ENCODE measurements at regions not wholly inside any gene's neighbourhood (a gene's known extent, or its start where the extent isn't known, plus 50 kb on each side); places are given as distances from the start of the nearest gene placed in this dataset.
"Not testable (repeated sequence)": the region's sequence is repeated elsewhere in the genome, so short reads cannot be mapped to it uniquely, and the experiment has no call there.

DNA sequence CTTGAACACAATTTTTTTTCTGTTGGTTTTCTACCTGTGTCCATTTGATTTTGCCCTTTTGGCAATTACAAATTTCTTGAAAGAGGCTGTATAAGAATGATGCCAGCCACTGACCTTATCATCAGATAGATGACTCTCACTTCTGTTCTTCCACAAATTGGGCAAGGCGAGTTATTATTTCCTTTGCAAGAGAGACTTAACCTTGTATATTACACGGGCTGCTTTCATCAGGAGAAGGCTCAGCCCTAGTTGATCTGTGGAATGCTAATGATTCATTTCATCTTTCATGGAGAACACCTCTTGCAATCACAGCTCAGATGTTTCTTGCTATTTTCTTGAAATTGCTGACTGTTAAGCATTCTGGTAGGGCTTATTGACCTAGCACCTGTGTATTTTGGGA, 1155.4 kb downstream of the STIM2 start:
- Mint-ChIP-seq H3K27ac (no peak overlapping the region), H3K9me3 (no peaks in the 10 kb centered on the region), H3K36me3 (no peaks in the 10 kb centered on the region), H3K4me1 (no peaks in the 10 kb centered on the region), H3K27me3 (no peaks in the 10 kb centered on the region), H3K4me3 (no peak overlapping the region)
- no peak for DNase-seq

DNA sequence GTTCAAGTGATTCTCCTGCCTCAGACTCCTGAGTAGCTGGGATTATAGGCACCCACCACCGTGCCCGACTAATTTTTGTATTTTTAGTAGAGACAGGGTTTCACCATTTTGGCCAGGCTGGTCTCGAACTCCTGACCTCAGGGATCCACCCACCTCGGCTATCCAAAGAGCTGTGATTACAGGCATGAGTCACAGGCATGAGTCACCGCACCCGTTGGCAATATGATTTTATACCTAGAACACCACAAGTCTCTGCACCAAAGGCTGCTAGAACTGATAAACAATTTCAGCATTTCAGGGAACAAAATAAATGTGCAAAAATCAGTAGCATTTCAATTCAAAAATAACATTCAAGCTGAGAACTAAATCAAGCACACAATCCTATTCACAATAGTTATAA, 1177.6 kb downstream of the STIM2 start:
- H3K4me1 Mint-ChIP-seq, H3K4me3 Mint-ChIP-seq, H3K36me3 Mint-ChIP-seq, H3K27ac Mint-ChIP-seq, H3K27me3 Mint-ChIP-seq, DNase-seq: not testable (repeated sequence)
- peaks cover 22% of the 10 kb centered on the region for H3K9me3 Mint-ChIP-seq

DNA sequence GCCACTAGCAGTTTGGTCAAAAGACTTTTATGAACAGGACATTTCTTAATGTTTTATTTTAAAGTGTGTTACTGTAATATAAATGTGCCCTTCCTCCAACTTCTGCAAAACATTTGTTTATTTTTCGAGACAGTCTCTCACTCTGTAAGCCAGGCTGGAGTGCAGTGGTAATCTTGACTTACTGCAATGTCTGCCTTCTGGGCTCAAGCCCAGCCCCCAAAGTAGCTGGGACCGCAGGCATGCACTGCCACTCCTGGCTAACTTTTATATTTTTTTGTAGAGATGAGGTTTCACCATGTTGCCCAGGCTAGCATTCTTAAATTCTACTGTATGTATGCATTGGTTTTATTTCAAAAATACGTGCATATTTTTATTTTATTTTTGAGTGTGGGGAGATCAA, 1201.9 kb downstream of the STIM2 start:
- Mint-ChIP-seq H3K36me3 (no peaks in the 10 kb centered on the region), H3K27ac (no peak overlapping the region), H3K4me3 (no peak overlapping the region), H3K9me3 (peaks cover 2% of the 10 kb centered on the region), H3K27me3 (no peaks in the 10 kb centered on the region), H3K4me1 (no peaks in the 10 kb centered on the region)
- no peak for DNase-seq

DNA sequence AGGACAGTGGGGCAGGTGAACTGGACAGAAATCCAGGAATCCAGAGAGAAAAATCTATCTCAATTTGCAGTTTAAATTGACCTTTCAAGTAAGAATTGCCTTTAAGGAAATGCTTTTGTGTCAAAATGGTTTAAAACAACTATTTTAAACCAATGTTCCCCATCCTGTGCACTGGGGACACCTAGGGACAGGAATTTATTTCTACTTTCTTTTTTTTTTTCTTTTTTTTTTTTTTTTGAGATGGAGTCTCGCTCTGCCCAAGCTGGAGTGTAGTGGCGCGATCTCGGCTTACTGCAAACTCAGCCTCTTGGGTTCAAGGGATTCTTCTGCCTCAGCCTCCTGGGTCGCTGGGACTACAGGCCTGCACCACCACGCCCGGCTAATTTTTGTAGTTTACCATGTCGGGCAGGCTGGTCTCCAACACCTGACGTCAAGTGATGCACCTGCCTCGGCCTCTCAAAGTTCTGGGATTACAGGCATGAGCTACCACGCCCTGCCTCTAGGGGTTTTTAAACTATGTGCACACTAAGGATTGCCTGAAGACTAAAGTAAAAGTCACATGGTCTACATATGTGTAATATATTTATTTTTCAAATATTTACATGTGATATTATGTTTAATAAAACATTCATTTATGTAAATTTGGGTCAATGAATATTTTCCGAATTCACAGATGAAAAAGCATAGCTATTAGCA, 1213.4 kb downstream of the STIM2 start:
- no peak overlapping the region for H3K4me3 Mint-ChIP-seq
- no peaks in the 10 kb centered on the region for H3K4me1 Mint-ChIP-seq
- DNase-seq: no peak
- H3K27me3 Mint-ChIP-seq: no peaks in the 10 kb centered on the region
- H3K9me3 Mint-ChIP-seq: peaks cover 9% of the 10 kb centered on the region
- no peak overlapping the region for H3K27ac Mint-ChIP-seq
- H3K36me3 Mint-ChIP-seq: no peaks in the 10 kb centered on the region

DNA sequence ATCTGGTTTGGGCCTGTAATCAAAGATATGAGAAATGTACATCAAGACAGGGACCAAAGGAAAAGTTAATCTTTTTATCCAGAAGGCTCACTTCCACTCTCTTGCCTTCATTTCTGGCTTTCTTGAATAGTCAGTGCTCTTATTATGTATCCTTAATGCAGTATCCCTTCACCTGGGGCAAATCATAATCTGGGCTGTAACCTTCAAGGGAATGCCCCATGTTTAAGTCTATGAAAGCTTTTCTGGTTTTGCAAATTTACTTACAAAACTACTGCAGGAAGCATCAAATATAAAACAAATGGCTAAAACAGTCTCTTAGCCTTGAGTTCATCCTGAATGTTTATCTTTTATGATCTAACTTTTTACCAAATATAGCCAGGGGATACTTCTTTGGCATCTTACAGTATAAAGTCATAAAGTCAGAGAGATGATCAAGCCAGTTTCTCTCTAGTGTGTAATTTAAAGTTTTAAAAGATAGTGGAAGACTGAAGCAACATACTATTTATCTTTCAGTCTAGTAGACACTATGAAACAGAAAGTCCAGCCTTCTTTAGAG, 1214.8 kb downstream of the STIM2 start:
- no peak for DNase-seq
- no peak overlapping the region for H3K4me3 Mint-ChIP-seq
- no peaks in the 10 kb centered on the region for H3K36me3 Mint-ChIP-seq
- H3K4me1 Mint-ChIP-seq: no peaks in the 10 kb centered on the region
- H3K27me3 Mint-ChIP-seq: no peaks in the 10 kb centered on the region
- peaks cover 13% of the 10 kb centered on the region for H3K9me3 Mint-ChIP-seq
- no peak overlapping the region for H3K27ac Mint-ChIP-seq

DNA sequence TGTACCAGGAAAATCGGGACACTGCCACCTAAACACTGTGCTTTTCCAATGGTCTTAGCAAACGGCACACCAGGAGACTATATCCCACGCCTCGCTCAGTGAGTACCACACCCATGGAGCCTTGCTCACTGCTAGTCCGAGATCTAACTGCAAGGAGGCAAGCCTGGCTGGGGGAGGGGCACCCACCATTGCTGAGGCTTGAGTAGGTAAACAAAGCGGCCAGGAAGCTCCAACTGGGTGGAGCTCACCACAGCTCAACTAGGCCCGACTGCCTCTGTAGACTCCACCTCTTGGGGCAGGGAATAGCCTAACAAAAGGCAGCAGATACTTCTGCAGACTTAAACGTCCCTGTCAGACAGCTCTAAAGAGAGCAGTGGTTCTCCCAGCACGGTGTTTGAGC, 1216.6 kb downstream of the STIM2 start:
- H3K9me3 Mint-ChIP-seq: peaks cover 18% of the 10 kb centered on the region
- not testable (repeated sequence) for H3K27me3 Mint-ChIP-seq, H3K4me3 Mint-ChIP-seq, DNase-seq, H3K36me3 Mint-ChIP-seq, H3K4me1 Mint-ChIP-seq, H3K27ac Mint-ChIP-seq

DNA sequence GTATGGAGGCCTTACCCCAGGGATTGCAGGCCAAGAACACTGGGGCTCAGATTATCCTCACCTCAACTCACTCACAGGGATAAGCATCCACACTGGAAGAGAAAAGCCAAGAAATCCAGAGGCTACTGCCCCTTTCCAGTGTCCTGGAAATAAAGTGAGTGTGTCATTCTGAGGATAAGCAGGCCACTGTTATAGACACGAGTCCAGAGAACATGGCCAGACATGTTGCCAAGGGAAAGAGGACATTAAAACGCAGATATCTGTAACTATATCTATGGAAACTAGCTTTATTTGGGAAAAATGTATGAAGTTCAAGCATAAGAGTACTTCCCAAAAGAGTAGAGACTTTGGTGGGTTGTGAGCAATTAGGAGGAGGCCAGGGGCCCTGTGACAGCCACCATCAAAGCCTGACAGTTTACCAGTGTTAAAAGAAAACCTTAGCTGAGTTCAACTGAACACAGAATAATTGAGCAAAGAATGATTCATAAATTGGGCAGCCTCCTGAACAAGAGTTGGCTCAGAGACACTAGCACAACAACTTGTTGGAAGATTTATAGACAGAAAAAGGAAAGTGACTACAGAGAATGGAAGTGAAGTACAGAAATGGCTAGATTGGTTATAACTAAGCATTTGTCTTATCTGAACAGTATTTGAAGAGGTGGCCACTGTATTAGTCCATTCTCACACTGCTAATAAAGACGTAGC, 1222.2 kb downstream of the STIM2 start:
- H3K27ac Mint-ChIP-seq: no peak overlapping the region
- no peak overlapping the region for H3K4me3 Mint-ChIP-seq
- no peaks in the 10 kb centered on the region for H3K4me1 Mint-ChIP-seq
- H3K27me3 Mint-ChIP-seq: no peaks in the 10 kb centered on the region
- no peak for DNase-seq
- H3K36me3 Mint-ChIP-seq: no peaks in the 10 kb centered on the region
- H3K9me3 Mint-ChIP-seq: peaks cover 30% of the 10 kb centered on the region

DNA sequence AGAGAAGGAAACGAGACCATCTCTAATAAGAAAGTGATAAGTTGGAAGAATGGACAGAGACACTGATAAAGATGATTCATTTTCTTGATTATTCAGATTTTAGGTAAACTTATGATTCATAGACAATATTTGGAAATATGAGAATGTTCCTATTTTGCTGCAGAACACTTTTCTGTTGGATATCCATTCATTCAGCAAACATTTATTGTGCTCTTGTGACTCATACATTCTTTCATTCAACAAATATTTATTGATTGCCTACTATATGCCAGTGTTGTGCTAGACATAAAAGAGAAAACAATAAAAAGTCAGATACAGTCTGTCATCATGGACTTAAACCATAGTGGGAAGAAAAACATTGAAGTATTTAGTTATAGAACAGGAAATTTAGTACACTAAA, 1232.0 kb downstream of the STIM2 start:
- Mint-ChIP-seq H3K27ac (no peak overlapping the region), H3K4me1 (no peaks in the 10 kb centered on the region), H3K9me3 (peaks cover 1% of the 10 kb centered on the region), H3K27me3 (no peaks in the 10 kb centered on the region), H3K36me3 (no peaks in the 10 kb centered on the region), H3K4me3 (no peak overlapping the region)
- DNase-seq: no peak

DNA sequence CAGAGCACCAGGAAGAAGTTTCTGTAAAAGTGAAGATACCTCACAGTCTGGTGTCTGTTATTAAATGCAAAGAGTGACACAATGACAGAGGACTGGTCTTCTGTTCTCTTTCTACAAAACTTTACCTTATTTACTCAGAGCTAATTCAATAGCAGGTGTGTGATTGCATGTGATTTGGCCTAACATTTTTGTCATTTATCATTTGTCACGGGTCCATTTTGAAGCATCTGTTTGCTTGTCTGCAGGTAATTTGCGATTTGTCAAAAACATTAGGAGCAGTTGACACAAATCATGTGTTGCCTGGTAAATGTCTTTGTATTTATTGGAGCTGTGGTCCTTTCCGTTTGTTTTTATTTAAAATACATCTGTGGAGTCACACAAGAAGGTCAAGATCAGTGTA, 1232.4 kb downstream of the STIM2 start:
- Mint-ChIP-seq H3K27ac (no peak overlapping the region), H3K4me1 (no peaks in the 10 kb centered on the region), H3K27me3 (no peaks in the 10 kb centered on the region), H3K4me3 (no peak overlapping the region), H3K36me3 (no peaks in the 10 kb centered on the region), H3K9me3 (peaks cover 1% of the 10 kb centered on the region)
- no peak for DNase-seq

DNA sequence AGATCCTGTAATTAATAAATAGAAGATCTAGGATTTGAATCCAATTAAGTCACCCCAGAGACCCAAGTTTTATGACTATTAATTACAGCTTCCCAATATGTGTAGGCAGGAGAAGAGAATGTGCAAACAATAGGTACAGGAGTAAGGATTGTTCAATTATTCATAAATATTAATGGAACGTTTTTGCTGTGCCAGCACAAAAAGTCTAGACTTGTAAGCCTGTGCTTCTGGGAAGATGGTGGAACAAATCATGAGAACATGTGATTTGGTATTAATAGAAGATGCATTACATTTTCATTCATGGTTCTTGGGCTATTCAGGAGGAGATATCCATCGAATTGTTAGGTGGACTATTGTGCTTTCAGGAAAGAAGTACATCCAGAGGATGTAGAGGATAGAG, 1240.9 kb downstream of the STIM2 start:
- H3K27ac Mint-ChIP-seq: no peak overlapping the region
- no peaks in the 10 kb centered on the region for H3K27me3 Mint-ChIP-seq
- H3K9me3 Mint-ChIP-seq: peaks cover 3% of the 10 kb centered on the region
- H3K4me1 Mint-ChIP-seq: no peaks in the 10 kb centered on the region
- H3K4me3 Mint-ChIP-seq: no peak overlapping the region
- no peaks in the 10 kb centered on the region for H3K36me3 Mint-ChIP-seq
- DNase-seq: no peak

DNA sequence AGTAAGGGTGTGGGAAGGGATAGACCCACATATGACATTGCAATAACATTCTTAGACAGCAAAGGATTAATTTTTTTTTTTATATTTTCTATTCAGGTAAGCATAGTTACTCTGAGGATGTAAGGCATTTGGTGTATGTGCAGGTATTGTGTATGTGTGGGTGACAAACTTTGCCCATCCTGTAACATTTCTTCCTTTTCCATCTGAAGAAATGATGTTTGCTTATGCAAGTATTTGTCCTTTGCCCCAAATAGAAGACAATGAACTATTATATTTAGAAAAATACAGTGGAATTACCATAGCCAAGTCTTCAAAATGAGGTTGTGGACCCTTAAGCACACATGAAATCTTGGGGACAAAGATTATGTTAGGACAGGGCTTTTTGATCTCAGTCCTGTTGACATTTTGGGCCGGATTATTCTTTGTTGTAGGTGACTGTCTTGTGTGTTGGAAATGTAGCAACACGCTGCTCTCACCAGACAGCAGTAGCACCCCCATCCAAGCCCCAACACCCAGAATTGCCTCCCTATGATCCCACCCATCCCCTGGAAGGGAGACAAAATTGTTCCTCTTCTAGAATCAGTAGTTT, 1244.7 kb downstream of the STIM2 start:
- no peaks in the 10 kb centered on the region for H3K4me1 Mint-ChIP-seq
- no peak for DNase-seq
- no peaks in the 10 kb centered on the region for H3K27me3 Mint-ChIP-seq
- no peaks in the 10 kb centered on the region for H3K36me3 Mint-ChIP-seq
- H3K9me3 Mint-ChIP-seq: peaks cover 3% of the 10 kb centered on the region
- H3K4me3 Mint-ChIP-seq: no peak overlapping the region
- H3K27ac Mint-ChIP-seq: no peak overlapping the region

DNA sequence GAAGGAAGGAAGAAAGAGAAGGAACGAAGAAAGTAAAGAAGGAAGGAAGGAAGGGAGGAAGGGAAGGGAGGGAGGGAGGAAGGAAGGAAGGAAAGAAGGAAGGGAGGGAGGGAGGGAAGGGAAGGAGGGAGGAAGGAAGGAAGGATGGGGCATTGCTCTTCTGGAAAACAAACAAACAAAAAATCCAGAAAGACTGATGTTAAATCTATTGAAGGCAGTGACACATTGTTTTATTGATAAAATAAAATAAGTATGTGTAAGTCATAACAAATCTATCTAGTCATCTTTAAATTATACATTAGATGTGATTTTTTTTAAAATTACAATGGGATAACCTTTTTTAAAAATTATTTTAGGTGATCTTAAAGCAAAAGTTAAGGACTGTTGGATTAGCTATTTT, 1245.5 kb downstream of the STIM2 start:
- Mint-ChIP-seq H3K27ac (no peak overlapping the region), H3K27me3 (no peaks in the 10 kb centered on the region), H3K4me1 (no peaks in the 10 kb centered on the region), H3K4me3 (no peak overlapping the region), H3K36me3 (no peaks in the 10 kb centered on the region), H3K9me3 (peaks cover 3% of the 10 kb centered on the region)
- DNase-seq: no peak

DNA sequence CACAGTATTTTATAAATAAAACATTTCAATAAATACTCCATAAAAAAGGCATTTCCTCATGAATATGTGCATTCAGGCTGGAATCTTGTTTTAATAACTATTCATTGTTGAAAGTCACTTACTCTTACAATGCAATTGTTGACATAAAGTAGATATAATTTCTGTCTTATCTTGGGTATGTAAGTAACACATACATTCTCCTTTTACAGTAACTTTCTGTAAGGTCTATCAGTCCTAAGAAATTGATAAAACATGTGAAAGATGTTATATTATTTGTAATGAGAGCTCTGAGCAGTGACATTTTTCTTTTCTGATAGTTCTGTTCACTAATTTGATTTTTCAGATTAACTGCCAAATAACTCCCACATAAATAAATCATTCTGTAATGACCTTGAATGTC, 1249.2 kb downstream of the STIM2 start:
- no peak overlapping the region for H3K27ac Mint-ChIP-seq
- H3K4me1 Mint-ChIP-seq: no peaks in the 10 kb centered on the region
- H3K4me3 Mint-ChIP-seq: no peak overlapping the region
- H3K9me3 Mint-ChIP-seq: peaks cover 3% of the 10 kb centered on the region
- no peaks in the 10 kb centered on the region for H3K27me3 Mint-ChIP-seq
- no peaks in the 10 kb centered on the region for H3K36me3 Mint-ChIP-seq
- DNase-seq: no peak

DNA sequence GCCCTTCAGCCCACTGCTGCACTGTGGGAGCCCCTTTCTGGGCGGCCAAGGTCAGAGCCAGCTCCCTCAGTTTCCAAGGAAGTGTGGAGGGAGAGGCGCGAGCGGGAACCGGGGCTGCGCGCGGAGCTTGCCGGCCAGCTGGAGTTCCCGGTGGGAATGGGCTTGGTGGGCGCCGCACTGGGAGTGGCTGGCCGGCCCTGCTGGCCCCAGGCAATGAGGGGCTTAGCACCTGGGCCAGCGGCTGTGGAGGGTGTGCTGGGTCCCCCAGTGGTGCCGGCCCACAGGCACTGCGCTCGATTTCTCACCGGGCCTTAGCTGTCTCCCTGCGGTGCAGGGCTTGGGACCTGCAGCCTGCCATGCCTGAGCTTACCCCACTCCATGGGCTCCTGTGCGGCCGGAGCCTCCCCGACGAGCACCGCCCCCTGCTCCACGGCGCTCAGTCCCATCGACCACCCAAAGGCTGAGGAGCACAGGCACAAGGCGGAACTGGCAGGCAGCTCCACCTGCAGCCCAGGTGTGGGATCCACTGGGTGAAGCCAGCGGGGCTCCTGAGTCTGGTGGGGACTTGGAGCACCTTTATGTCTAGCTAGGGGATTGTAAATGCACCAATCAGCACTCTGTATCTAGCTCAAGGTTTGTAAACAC, 1252.2 kb downstream of the STIM2 start:
- not testable (repeated sequence) for H3K36me3 Mint-ChIP-seq, DNase-seq, H3K4me3 Mint-ChIP-seq, H3K4me1 Mint-ChIP-seq, H3K9me3 Mint-ChIP-seq, H3K27me3 Mint-ChIP-seq, H3K27ac Mint-ChIP-seq

DNA sequence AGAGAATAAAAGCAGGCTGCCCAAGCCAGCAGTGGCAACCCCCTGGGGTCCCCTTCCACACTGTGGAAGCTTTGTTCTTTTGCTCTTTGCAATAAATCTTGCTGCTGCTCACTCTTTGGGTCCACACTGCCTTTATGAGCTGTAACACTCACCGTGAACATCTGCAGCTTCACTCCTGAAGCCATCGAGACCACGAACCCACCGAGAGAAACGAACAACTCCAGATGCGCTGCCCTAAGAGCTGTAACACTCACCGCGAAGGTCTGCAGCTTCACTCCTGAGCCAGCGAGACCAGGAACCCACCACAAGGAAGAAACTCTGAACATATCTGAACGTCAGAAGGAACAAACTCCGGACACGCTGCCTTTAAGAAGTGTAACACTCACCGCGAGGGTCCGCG, 1252.9 kb downstream of the STIM2 start:
- not testable (repeated sequence) for DNase-seq, H3K27me3 Mint-ChIP-seq, H3K27ac Mint-ChIP-seq, H3K9me3 Mint-ChIP-seq, H3K36me3 Mint-ChIP-seq, H3K4me3 Mint-ChIP-seq, H3K4me1 Mint-ChIP-seq
